ENCODE measurements at regions not wholly inside any gene's neighbourhood (a gene's known extent, or its start where the extent isn't known, plus 50 kb on each side); places are given as distances from the start of the nearest gene placed in this dataset.

- no peak for TF ChIP-seq CTCF (IDR thresholded peaks at IDR 0.05; ENCODE audit: extremely low read depth, missing control alignments)
- DNase-seq (ENCODE audit: low spot score), result no peak
Observed at GRCh38 chr7:137160236-137160635, 183.3 kb downstream of the PTN start.

GRCh38 chr7:137157256-137157655 is 186.3 kb downstream of the PTN start:
- TF ChIP-seq CTCF (IDR thresholded peaks at IDR 0.05; ENCODE audit: extremely low read depth, missing control alignments), result no peak
- no peak for DNase-seq (ENCODE audit: low spot score)

- DNase-seq (ENCODE audit: low spot score), result no peak
- TF ChIP-seq CTCF (IDR thresholded peaks at IDR 0.05; ENCODE audit: extremely low read depth, missing control alignments), result no peak
Observed at GRCh38 chr7:137151690-137152052, 191.9 kb downstream of the PTN start.

GRCh38 chr7:137151041-137151689 is 192.4 kb downstream of the PTN start:
- no peak for TF ChIP-seq CTCF (IDR thresholded peaks at IDR 0.05; ENCODE audit: extremely low read depth, missing control alignments)
- DNase-seq (ENCODE audit: low spot score), result no peak

GRCh38 chr7:137147338-137147720 is 196.2 kb downstream of the PTN start:
- TF ChIP-seq CTCF (IDR thresholded peaks at IDR 0.05; ENCODE audit: extremely low read depth, missing control alignments), result no peak

GRCh38 chr7:137146552-137147337 is 196.8 kb downstream of the PTN start:
- no peak for TF ChIP-seq CTCF (IDR thresholded peaks at IDR 0.05; ENCODE audit: extremely low read depth, missing control alignments)
- no peak for DNase-seq (ENCODE audit: low spot score)

More at GRCh38 chr7:137147338-137147720, 196.2 kb downstream of the PTN start:
- DNase-seq (ENCODE audit: low spot score), result no peak

GRCh38 chr7:137146012-137146455 is 197.5 kb downstream of the PTN start:
- no peak for DNase-seq (ENCODE audit: low spot score)
- TF ChIP-seq CTCF (IDR thresholded peaks at IDR 0.05; ENCODE audit: extremely low read depth, missing control alignments), result no peak
